ENCODE measurements at regions not wholly inside any gene's neighbourhood (a gene's known extent, or its start where the extent isn't known, plus 50 kb on each side); places are given as distances from the start of the nearest gene placed in this dataset.

DNA sequence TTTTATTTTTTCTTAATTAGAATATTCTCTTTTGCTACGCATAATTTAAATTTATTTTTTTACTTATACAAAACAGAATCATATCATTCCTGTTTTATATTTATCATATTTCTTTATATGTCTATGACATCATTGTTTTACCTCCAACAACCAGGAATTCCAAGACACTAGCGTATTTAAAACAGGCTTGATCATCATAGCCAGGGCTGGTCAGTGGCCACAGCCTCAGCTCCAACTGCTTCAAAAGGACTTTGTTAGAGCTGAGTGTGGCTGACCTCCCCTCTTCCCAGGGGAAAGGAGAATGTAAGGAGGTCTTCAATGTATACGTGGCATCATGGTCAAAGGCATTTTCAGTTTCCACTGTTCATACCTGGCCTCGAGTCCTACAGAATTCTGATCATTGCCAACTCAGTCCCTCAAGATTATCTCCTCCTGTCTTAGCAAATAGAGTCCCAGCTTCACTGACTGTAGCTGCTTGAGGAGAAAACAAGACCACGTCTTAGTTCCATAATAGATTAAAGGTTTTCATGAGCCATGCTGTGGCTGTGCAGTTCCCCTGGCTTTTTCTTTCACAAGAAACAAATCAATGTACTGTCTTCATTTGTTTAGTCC lies 444.0 kb downstream of the PTPRC start:
- H3K27me3 ChIP-seq, result no peaks in the 10 kb centered on the region
- TF ChIP-seq, protein P1, sequence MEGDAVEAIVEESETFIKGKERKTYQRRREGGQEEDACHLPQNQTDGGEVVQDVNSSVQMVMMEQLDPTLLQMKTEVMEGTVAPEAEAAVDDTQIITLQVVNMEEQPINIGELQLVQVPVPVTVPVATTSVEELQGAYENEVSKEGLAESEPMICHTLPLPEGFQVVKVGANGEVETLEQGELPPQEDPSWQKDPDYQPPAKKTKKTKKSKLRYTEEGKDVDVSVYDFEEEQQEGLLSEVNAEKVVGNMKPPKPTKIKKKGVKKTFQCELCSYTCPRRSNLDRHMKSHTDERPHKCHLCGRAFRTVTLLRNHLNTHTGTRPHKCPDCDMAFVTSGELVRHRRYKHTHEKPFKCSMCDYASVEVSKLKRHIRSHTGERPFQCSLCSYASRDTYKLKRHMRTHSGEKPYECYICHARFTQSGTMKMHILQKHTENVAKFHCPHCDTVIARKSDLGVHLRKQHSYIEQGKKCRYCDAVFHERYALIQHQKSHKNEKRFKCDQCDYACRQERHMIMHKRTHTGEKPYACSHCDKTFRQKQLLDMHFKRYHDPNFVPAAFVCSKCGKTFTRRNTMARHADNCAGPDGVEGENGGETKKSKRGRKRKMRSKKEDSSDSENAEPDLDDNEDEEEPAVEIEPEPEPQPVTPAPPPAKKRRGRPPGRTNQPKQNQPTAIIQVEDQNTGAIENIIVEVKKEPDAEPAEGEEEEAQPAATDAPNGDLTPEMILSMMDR (IDR thresholded peaks at IDR 0.05), result no peak
- no peak overlapping the region for H3K4me3 ChIP-seq
- intact Hi-C loops (cut with DNase I), result no loop called here
- no peaks in the 10 kb centered on the region for H3K36me3 ChIP-seq
- no peak for DNase-seq
- no peak overlapping the region for H3K9ac ChIP-seq (ENCODE audit: low read depth in 2 of 2, low read length in 2 of 2)
- H3K9me3 ChIP-seq, result no peaks in the 10 kb centered on the region
- H3K4me1 ChIP-seq, result no peaks in the 10 kb centered on the region
- no peak overlapping the region for H3K27ac ChIP-seq

DNA sequence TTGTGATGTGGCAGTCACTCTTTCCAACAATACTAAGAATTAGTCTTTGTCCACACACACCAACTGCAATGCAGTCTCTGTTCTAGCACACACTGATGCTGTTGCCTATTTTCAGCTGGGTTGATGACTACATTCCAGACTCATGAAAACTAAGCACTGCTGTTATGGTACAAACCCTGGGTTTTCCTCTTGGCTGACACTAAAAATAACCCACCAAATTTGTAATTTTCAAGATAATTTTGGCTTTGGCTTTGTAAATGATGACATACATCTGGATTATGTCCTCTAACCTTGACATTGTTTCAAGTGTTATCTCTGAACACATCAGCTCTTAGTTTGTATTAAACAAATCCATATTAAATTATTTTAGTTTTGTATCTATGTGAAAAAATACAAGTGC lies 444.8 kb downstream of the PTPRC start:
- DNase-seq, result no peak
- intact Hi-C loops (cut with DNase I), result no loop called here
- TF ChIP-seq, protein P1 (IDR thresholded peaks at IDR 0.05), result no peak
- Histone ChIP-seq H3K4me1 (no peaks in the 10 kb centered on the region), H3K27ac (no peak overlapping the region), H3K9ac (ENCODE audit: low read depth in 2 of 2, low read length in 2 of 2) (no peak overlapping the region), H3K4me3 (no peak overlapping the region), H3K27me3 (no peaks in the 10 kb centered on the region), H3K9me3 (no peaks in the 10 kb centered on the region), H3K36me3 (no peaks in the 10 kb centered on the region)

DNA sequence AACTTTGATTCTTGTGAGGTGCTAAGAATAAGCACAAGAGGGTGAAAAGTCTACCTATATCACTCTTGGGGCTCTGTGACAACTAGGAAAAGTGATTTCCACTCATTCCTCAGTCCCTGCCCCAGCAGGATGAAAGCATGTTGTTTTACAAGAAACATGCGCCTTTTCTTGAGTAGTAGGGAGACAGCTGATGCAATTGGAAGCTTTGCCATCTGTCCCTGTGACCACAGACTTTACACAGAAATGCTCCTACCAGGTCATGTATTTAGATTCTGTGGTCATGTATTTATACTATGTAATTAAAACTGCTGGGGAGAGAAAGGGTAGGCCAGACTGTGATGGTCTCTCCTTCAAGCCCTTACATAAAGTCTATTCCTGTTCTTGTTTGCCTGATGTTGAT lies 445.5 kb downstream of the PTPRC start:
- DNase-seq, result no peak
- no peak overlapping the region for H3K27ac ChIP-seq
- H3K9me3 ChIP-seq, result no peaks in the 10 kb centered on the region
- TF ChIP-seq, protein P1 (IDR thresholded peaks at IDR 0.05), result no peak
- intact Hi-C loops (cut with DNase I), result no loop called here
- no peaks in the 10 kb centered on the region for H3K4me1 ChIP-seq
- H3K9ac ChIP-seq (ENCODE audit: low read depth in 2 of 2, low read length in 2 of 2), result no peak overlapping the region
- no peaks in the 10 kb centered on the region for H3K27me3 ChIP-seq
- H3K36me3 ChIP-seq, result no peaks in the 10 kb centered on the region
- no peak overlapping the region for H3K4me3 ChIP-seq

DNA sequence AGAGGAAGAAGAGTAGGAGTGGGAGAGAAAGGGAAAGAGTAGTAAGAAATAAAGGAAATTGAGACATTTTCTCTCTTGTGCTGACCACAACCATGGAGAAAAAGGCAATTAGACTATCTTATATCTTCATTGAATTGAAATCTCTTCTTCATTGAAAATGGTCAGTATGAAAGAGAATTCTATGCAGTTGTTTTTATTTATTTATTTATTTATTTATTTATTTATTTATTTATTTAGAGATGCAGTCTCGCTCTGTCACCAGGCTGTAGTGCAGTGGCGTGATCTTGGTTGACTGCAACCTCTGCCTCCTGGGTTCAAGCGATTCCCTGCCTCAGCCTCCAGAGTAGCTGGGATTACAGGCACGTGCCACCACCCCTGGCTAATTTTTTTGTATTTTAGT lies 447.1 kb downstream of the PTPRC start:
- Histone ChIP-seq H3K27ac (no peak overlapping the region), H3K27me3 (no peaks in the 10 kb centered on the region), H3K4me3 (no peak overlapping the region), H3K9me3 (no peaks in the 10 kb centered on the region), H3K36me3 (no peaks in the 10 kb centered on the region), H3K4me1 (no peaks in the 10 kb centered on the region), H3K9ac (ENCODE audit: low read depth in 2 of 2, low read length in 2 of 2) (no peak overlapping the region)
- TF ChIP-seq, protein P1 (IDR thresholded peaks at IDR 0.05), result no peak
- intact Hi-C loops (cut with DNase I), result no loop called here
- no peak for DNase-seq

DNA sequence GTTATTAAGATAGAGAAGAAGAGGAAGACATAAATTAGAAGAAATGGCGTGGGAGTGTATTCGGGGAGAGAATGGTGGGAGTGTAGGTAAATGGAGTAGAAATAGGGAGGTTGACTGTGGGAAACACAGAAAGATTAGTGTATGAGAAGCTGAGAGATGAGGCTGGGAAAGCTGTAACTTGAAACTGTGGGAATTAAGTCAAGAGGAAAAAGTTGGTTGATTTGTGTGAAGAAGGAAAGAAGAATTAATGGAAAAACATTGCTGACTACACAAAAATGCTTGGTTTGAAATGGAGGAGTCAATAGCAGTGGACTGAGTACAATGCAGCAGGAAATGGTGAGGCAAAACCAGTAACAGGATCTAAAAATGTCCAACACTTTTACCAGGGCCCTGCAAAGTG lies 448.3 kb downstream of the PTPRC start:
- Histone ChIP-seq H3K36me3 (no peaks in the 10 kb centered on the region), H3K9me3 (no peaks in the 10 kb centered on the region), H3K9ac (ENCODE audit: low read depth in 2 of 2, low read length in 2 of 2) (no peak overlapping the region), H3K27me3 (no peaks in the 10 kb centered on the region), H3K4me3 (no peak overlapping the region), H3K4me1 (no peaks in the 10 kb centered on the region), H3K27ac (no peak overlapping the region)
- TF ChIP-seq, protein P1 (IDR thresholded peaks at IDR 0.05), result no peak
- intact Hi-C loops (cut with DNase I), result no loop called here
- no peak for DNase-seq

Data from colonic mucosa (tissue), 4 donors.